ENCODE measurements at regions not wholly inside any gene's neighbourhood (a gene's known extent, or its start where the extent isn't known, plus 50 kb on each side); places are given as distances from the start of the nearest gene placed in this dataset.

GRCh38 chr6:148677594-148678476 lies 69.0 kb upstream of the UST start:
- no peak for FAIRE-seq
- no peak for ATAC-seq

GRCh38 chr6:148678682-148679081 lies 68.1 kb upstream of the UST start:
- FAIRE-seq, result no peak
- no peak for ATAC-seq
- H3K4me3 ChIP-seq, result no peak overlapping the region
- 8% methylated on average over 2 of the region's 4 CpGs for WGBS (ENCODE audit: missing lambda C conversion rate)
- no peak overlapping the region for H3K27ac ChIP-seq
- H3K9me3 ChIP-seq, result no peaks in the 10 kb centered on the region
- no peaks in the 10 kb centered on the region for H3K4me1 ChIP-seq
- no peak for DNase-seq (ENCODE audit: low read depth in 1 of 2, low spot score in 1 of 2)
- CTCF ChIA-PET, result no interaction called here
- no peak overlapping the region for H3K4me2 ChIP-seq
- no peak for TF ChIP-seq KDM1A (IDR thresholded peaks at IDR 0.05; ENCODE audit: low read depth)
- no peak for TF ChIP-seq ELK1 (IDR thresholded peaks at IDR 0.05; ENCODE audit: low read depth, low read length)
- TF ChIP-seq MAZ (IDR thresholded peaks at IDR 0.05; ENCODE audit: borderline replicate concordance, low read depth, low read length), result no peak
- no peak for TF ChIP-seq USF2 (IDR thresholded peaks at IDR 0.05)
- no peak for TF ChIP-seq NR3C1 (IDR thresholded peaks at IDR 0.05)
- TF ChIP-seq HOXB5 (CRISPR knock-in tag; IDR thresholded peaks at IDR 0.05), result no peak
- no peak for TF ChIP-seq KDM5A (IDR thresholded peaks at IDR 0.05)
- TF ChIP-seq HOXA7 (CRISPR knock-in tag; IDR thresholded peaks at IDR 0.05), result no peak
- TF ChIP-seq ZSCAN20 (CRISPR knock-in tag; IDR thresholded peaks at IDR 0.05), result no peak
- TF ChIP-seq NFE2L2 (conservative IDR thresholded peaks at IDR 0.05; ENCODE audit: low read length), result no peak
- TF ChIP-seq ZNF302 (CRISPR knock-in tag; IDR thresholded peaks at IDR 0.05), result no peak
- TF ChIP-seq SMC3 (IDR thresholded peaks at IDR 0.05), result no peak
- no peak for TF ChIP-seq BCL3 (IDR thresholded peaks at IDR 0.05)
- no peak for TF ChIP-seq BHLHE40 (IDR thresholded peaks at IDR 0.05; ENCODE audit: low read depth, low read length)
- TF ChIP-seq RCOR1 (IDR thresholded peaks at IDR 0.05; ENCODE audit: low read depth, low read length), result no peak
- no peak for TF ChIP-seq CTCF (IDR thresholded peaks at IDR 0.05)
- TF ChIP-seq CBX2 (IDR thresholded peaks at IDR 0.05; ENCODE audit: borderline replicate concordance, low read depth), result no peak
- POLR2A ChIA-PET, result no interaction called here

More at GRCh38 chr6:148677594-148678476, 69.0 kb upstream of the UST start:
- Histone ChIP-seq H3K4me2 (no peak overlapping the region), H3K4me3 (no peak overlapping the region), H3K27ac (no peak overlapping the region), H3K4me1 (no peaks in the 10 kb centered on the region), H3K9me3 (no peaks in the 10 kb centered on the region)
- TF ChIP-seq MAZ (IDR thresholded peaks at IDR 0.05; ENCODE audit: borderline replicate concordance, low read depth, low read length), result no peak
- TF ChIP-seq MAFK (IDR thresholded peaks at IDR 0.05; ENCODE audit: partially characterized antibody), result no peak
- no peak for TF ChIP-seq HES2 (IDR thresholded peaks at IDR 0.05)
- ChIA-PET CTCF (no interaction called here), POLR2A (no interaction called here)
- DNase-seq (ENCODE audit: low read depth in 1 of 2, low spot score in 1 of 2), result no peak
- 33% methylated on average over 8 of the region's 8 CpGs for WGBS (ENCODE audit: missing lambda C conversion rate)

Data from A549 (cell line).